ENCODE measurements at regions not wholly inside any gene's neighbourhood (a gene's known extent, or its start where the extent isn't known, plus 50 kb on each side); places are given as distances from the start of the nearest gene placed in this dataset. TPM values are rescaled to one million over a fixed set of nuclear protein-coding genes. Genes with fewer than 3 reads are reported as not detected.
"Not testable (repeated sequence)": the region's sequence is repeated elsewhere in the genome, so short reads cannot be mapped to it uniquely, and the experiment has no call there.

GRCh38 chr10:131027256-131027655, 284.3 kb downstream of the TCERG1L start:
- H3K4me3 Mint-ChIP-seq = no peak overlapping the region
- no peak overlapping the region for H3K27ac Mint-ChIP-seq
- POLR2A ChIA-PET = no interaction called here
- no peaks in the 10 kb centered on the region for H3K27me3 Mint-ChIP-seq
- H3K4me1 Mint-ChIP-seq (ENCODE audit: low read depth) = no peaks in the 10 kb centered on the region
- CTCF ChIA-PET = no interaction called here
- no peak for DNase-seq
- H3K36me3 Mint-ChIP-seq = no peaks in the 10 kb centered on the region
- intact Hi-C loops (cut with micrococcal nuclease) = no loop called here
- no peaks in the 10 kb centered on the region for H3K9me3 Mint-ChIP-seq

- H3K9me3 Mint-ChIP-seq = no peaks in the 10 kb centered on the region
- H3K27me3 Mint-ChIP-seq = no peaks in the 10 kb centered on the region
- no peak overlapping the region for H3K4me3 Mint-ChIP-seq
- DNase-seq = no peak
- ChIA-PET POLR2A (no interaction called here), CTCF (no interaction called here)
- intact Hi-C loops (cut with micrococcal nuclease) = no loop called here
- no peaks in the 10 kb centered on the region for H3K4me1 Mint-ChIP-seq (ENCODE audit: low read depth)
- H3K36me3 Mint-ChIP-seq = no peaks in the 10 kb centered on the region
- no peak overlapping the region for H3K27ac Mint-ChIP-seq
Measured at GRCh38 chr10:131031346-131031745, 280.2 kb downstream of the TCERG1L start.

- Mint-ChIP-seq H3K27ac (no peak overlapping the region), H3K36me3 (no peaks in the 10 kb centered on the region), H3K4me1 (ENCODE audit: low read depth) (no peaks in the 10 kb centered on the region), H3K27me3 (no peaks in the 10 kb centered on the region), H3K4me3 (no peak overlapping the region), H3K9me3 (no peaks in the 10 kb centered on the region)
- POLR2A ChIA-PET = no interaction called here
- CTCF ChIA-PET = no interaction called here
- DNase-seq = no peak
- intact Hi-C loops (cut with micrococcal nuclease) = no loop called here
Measured at GRCh38 chr10:131032329-131033165, 279.0 kb downstream of the TCERG1L start.

- H3K36me3 Mint-ChIP-seq = no peaks in the 10 kb centered on the region
- CTCF ChIA-PET = no interaction called here
- POLR2A ChIA-PET = no interaction called here
- intact Hi-C loops (cut with micrococcal nuclease) = no loop called here
- H3K27me3 Mint-ChIP-seq = no peaks in the 10 kb centered on the region
- DNase-seq = no peak
- no peaks in the 10 kb centered on the region for H3K9me3 Mint-ChIP-seq
- no peak overlapping the region for H3K27ac Mint-ChIP-seq
- H3K4me1 Mint-ChIP-seq (ENCODE audit: low read depth) = no peaks in the 10 kb centered on the region
- no peak overlapping the region for H3K4me3 Mint-ChIP-seq
Measured at GRCh38 chr10:131033166-131034085, 278.1 kb downstream of the TCERG1L start.

DNA sequence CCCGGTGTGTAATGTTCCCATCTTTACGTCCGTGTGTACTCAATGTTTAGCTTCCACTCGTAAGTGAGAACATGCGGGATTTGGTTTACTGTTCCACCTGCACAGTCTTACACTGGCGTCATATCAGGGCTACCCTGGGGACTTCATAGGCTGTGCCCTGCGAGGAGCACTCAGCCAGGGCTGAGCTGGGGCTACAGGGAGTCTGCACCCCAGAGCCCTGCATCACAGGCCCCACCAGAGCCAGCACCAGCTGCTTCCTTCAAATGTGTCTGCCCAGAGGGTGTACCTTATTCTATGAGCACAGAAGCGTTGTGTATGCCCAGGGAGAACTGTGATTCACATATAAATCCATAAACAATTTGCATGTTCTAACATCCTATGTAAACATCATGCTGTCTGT, 277.1 kb downstream of the TCERG1L start:
- H3K27ac Mint-ChIP-seq = no peak overlapping the region
- H3K4me1 Mint-ChIP-seq (ENCODE audit: low read depth) = no peaks in the 10 kb centered on the region
- H3K9me3 Mint-ChIP-seq = peaks cover 2% of the 10 kb centered on the region
- H3K27me3 Mint-ChIP-seq = no peaks in the 10 kb centered on the region
- H3K4me3 Mint-ChIP-seq = no peak overlapping the region
- DNase-seq = no peak
- CTCF ChIA-PET = no interaction called here
- intact Hi-C loops (cut with micrococcal nuclease) = no loop called here
- H3K36me3 Mint-ChIP-seq = no peaks in the 10 kb centered on the region
- POLR2A ChIA-PET = no interaction called here

GRCh38 chr10:131035779-131036178, 275.7 kb downstream of the TCERG1L start:
- CTCF ChIA-PET = no interaction called here
- Mint-ChIP-seq H3K27ac (no peak overlapping the region), H3K27me3 (no peaks in the 10 kb centered on the region), H3K4me1 (ENCODE audit: low read depth) (no peaks in the 10 kb centered on the region), H3K9me3 (peaks cover 2% of the 10 kb centered on the region), H3K4me3 (no peak overlapping the region), H3K36me3 (no peaks in the 10 kb centered on the region)
- intact Hi-C loops (cut with micrococcal nuclease) = no loop called here
- DNase-seq = no peak
- POLR2A ChIA-PET = no interaction called here

DNA sequence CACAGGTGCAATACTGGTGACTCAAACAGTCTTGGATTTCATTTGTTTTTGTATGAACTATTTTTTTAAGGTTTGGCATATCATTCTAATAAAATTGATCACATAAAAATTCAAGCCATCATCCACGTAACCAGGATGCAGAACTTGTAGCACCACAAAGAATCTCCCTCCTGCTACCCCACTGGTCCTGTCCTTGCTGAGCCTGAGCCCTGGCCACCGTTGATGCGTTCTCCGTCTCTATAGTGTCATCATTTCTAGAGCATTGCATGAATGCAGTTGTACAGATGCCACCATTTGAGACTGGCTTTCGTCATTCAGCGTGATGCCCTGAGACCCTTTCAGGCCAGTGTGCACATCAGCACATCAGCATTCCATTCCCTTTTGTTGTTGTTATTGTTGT, 273.5 kb downstream of the TCERG1L start:
- H3K4me1 Mint-ChIP-seq (ENCODE audit: low read depth) = no peaks in the 10 kb centered on the region
- no peak for DNase-seq
- no peaks in the 10 kb centered on the region for H3K36me3 Mint-ChIP-seq
- ChIA-PET CTCF (no interaction called here), POLR2A (no interaction called here)
- H3K27ac Mint-ChIP-seq = no peak overlapping the region
- peaks cover 2% of the 10 kb centered on the region for H3K9me3 Mint-ChIP-seq
- H3K4me3 Mint-ChIP-seq = no peak overlapping the region
- H3K27me3 Mint-ChIP-seq = no peaks in the 10 kb centered on the region
- intact Hi-C loops (cut with micrococcal nuclease) = no loop called here

DNA sequence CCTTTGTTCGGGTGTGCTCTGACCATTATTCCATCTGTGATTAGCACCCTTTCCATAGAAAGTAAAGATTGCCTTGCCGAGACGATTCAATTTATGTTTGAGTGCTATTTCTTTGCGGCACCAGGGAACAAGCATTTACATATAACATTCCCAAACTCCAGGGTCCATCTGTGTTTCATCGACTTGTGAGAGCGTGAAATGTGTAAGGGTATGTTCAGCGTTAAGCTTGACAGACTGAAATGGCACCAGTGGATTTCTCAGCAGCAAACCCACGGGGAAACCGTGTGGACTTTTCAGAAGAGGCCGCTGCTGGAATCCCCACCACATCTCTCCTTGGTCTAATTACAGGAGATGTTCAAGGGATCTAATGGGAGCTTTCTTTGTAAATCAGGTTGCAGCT, 270.5 kb downstream of the TCERG1L start:
- H3K9me3 Mint-ChIP-seq = peaks cover 2% of the 10 kb centered on the region
- ChIA-PET POLR2A (no interaction called here), CTCF (no interaction called here)
- no peak overlapping the region for H3K4me3 Mint-ChIP-seq
- no peak overlapping the region for H3K27ac Mint-ChIP-seq
- DNase-seq = no peak
- no peaks in the 10 kb centered on the region for H3K36me3 Mint-ChIP-seq
- no peaks in the 10 kb centered on the region for H3K27me3 Mint-ChIP-seq
- no peaks in the 10 kb centered on the region for H3K4me1 Mint-ChIP-seq (ENCODE audit: low read depth)
- intact Hi-C loops (cut with micrococcal nuclease) = no loop called here

GRCh38 chr10:131041441-131041840, 270.1 kb downstream of the TCERG1L start:
- ChIA-PET POLR2A (no interaction called here), CTCF (no interaction called here)
- Mint-ChIP-seq H3K27me3 (no peaks in the 10 kb centered on the region), H3K36me3 (no peaks in the 10 kb centered on the region), H3K4me3 (no peak overlapping the region), H3K4me1 (ENCODE audit: low read depth) (no peaks in the 10 kb centered on the region), H3K9me3 (peaks cover 4% of the 10 kb centered on the region), H3K27ac (no peak overlapping the region)
- DNase-seq = no peak
- intact Hi-C loops (cut with micrococcal nuclease) = no loop called here

GRCh38 chr10:131042015-131042414, 269.5 kb downstream of the TCERG1L start:
- DNase-seq; CTCF ChIA-PET; H3K9me3 Mint-ChIP-seq; H3K4me3 Mint-ChIP-seq; POLR2A ChIA-PET; H3K4me1 Mint-ChIP-seq (ENCODE audit: low read depth); intact Hi-C loops (cut with micrococcal nuclease); H3K27me3 Mint-ChIP-seq; H3K36me3 Mint-ChIP-seq; H3K27ac Mint-ChIP-seq: not testable (repeated sequence)

Small RNAs in the stretch of these regions (microRNA-seq; reads per million reads assigned to microRNA genes)
- gene MIR378C (ENCODE audit: borderline microRNAs expressed, borderline number of aligned reads, borderline replicate concordance) = not detected
